ENCODE measurements at regions not wholly inside any gene's neighbourhood (a gene's known extent, or its start where the extent isn't known, plus 50 kb on each side); places are given as distances from the start of the nearest gene placed in this dataset.

DNA sequence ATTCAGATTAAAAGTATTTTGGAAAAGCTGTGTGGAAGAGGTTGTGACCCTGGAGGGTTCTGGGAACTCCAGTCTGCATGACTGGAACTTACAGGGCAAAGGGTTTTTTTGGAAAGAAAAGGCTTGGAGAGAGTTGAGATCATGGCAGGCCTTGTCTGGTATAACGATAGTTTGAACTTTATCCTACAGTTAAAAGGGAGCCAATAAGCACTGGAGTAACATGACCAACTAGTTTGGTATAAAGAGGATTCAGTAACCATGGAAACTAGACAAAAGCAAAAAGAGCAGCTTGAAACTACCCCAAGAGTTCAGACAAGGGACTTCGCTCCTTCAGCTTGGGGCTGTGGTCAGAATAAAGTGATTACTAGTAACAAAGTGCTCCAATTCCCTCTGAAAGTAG, 151.2 kb upstream of the TMCO5A start:
- no peak for DNase-seq (ENCODE audit: extremely low read depth, low read depth)
- no peak overlapping the region for H3K4me3 ChIP-seq (replicated peaks; ENCODE audit: low read depth, low read length)
- TF ChIP-seq CTCF (IDR thresholded peaks at IDR 0.05; ENCODE audit: low read depth, low read length, missing control alignments): no peak

- no peak for DNase-seq (ENCODE audit: extremely low read depth, low read depth)
- no peak for TF ChIP-seq CTCF (IDR thresholded peaks at IDR 0.05; ENCODE audit: low read depth, low read length, missing control alignments)
- H3K4me3 ChIP-seq (replicated peaks; ENCODE audit: low read depth, low read length): no peak overlapping the region
Observed at GRCh38 chr15:37788330-37788729, 146.1 kb upstream of the TMCO5A start.

- TF ChIP-seq CTCF (IDR thresholded peaks at IDR 0.05; ENCODE audit: low read depth, low read length, missing control alignments): no peak
- no peak for DNase-seq (ENCODE audit: extremely low read depth, low read depth)
- no peak overlapping the region for H3K4me3 ChIP-seq (replicated peaks; ENCODE audit: low read depth, low read length)
Observed at GRCh38 chr15:37788767-37789396, 145.6 kb upstream of the TMCO5A start.

GRCh38 chr15:37789397-37789786, 145.0 kb upstream of the TMCO5A start:
- no peak for DNase-seq (ENCODE audit: extremely low read depth, low read depth)
- no peak for TF ChIP-seq CTCF (IDR thresholded peaks at IDR 0.05; ENCODE audit: low read depth, low read length, missing control alignments)

GRCh38 chr15:37789881-37790280, 144.6 kb upstream of the TMCO5A start:
- no peak for TF ChIP-seq CTCF (IDR thresholded peaks at IDR 0.05; ENCODE audit: low read depth, low read length, missing control alignments)
- DNase-seq (ENCODE audit: extremely low read depth, low read depth): no peak
- H3K4me3 ChIP-seq (replicated peaks; ENCODE audit: low read depth, low read length): no peak overlapping the region

More at GRCh38 chr15:37789397-37789786, 145.0 kb upstream of the TMCO5A start:
- H3K4me3 ChIP-seq (replicated peaks; ENCODE audit: low read depth, low read length): no peak overlapping the region

GRCh38 chr15:37791693-37792092, 142.7 kb upstream of the TMCO5A start:
- TF ChIP-seq CTCF (IDR thresholded peaks at IDR 0.05; ENCODE audit: low read depth, low read length, missing control alignments): no peak
- DNase-seq (ENCODE audit: extremely low read depth, low read depth): no peak
- no peak overlapping the region for H3K4me3 ChIP-seq (replicated peaks; ENCODE audit: low read depth, low read length)

DNA sequence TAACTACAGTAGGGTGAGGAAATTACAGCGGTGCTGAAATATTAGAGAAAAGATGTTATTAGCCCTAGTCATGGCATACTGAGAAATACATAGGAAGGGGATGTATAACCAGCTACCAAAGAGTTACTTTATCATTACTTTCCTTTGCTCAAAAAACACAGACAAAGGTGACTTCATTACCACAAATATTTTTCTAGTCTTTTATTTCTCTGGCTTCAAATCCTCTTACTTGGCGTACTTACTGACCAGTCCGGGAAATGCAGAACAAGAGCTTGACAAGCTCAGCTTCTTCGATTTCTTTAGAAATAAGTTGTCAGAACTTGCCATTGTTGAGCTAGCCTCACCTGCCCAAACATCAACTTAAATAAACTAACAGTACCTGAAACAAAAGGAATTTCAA, 142.1 kb upstream of the TMCO5A start:
- no peak for DNase-seq (ENCODE audit: extremely low read depth, low read depth)
- TF ChIP-seq CTCF (IDR thresholded peaks at IDR 0.05; ENCODE audit: low read depth, low read length, missing control alignments): no peak
- no peak overlapping the region for H3K4me3 ChIP-seq (replicated peaks; ENCODE audit: low read depth, low read length)
